Lower lobe of right lung (tissue), 2 donors: ENCODE measurements at regions not wholly inside any gene's neighbourhood (a gene's known extent, or its start where the extent isn't known, plus 50 kb on each side); places are given as distances from the start of the nearest gene placed in this dataset.
A peak's percentile ranks its signal among the peaks of the same experiment; 100 is the strongest.

ENCODE experiments used
- ATAC-seq, 2 donors: fragments of 200-7000 bp; cut with Tn5 transposase; one replicate each; pipeline ENCODE4 v1.9.1; 2020 to 2022; ENCODE audit warnings: mild to moderate bottlenecking in 2 of 2, moderate library complexity in 2 of 2
- DNase-seq: peaks from one replicate; pipeline ENCODE4 v3.0.0-alpha.2; 2020
- H3K27ac ChIP-seq: fragments of 200-600 bp; one replicate; pipeline ENCODE4 v1.8.0; 2022
- H3K27me3 ChIP-seq: fragments of 200-600 bp; one replicate; pipeline ENCODE4 v1.8.0; 2022; ENCODE audit warnings: low read depth
- H3K36me3 ChIP-seq: fragments of 200-600 bp; one replicate; pipeline ENCODE4 v1.8.0; 2022; ENCODE audit warnings: mild to moderate bottlenecking
- H3K4me1 ChIP-seq: fragments of 200-600 bp; one replicate; pipeline ENCODE4 v1.8.0; 2022
- H3K4me3 ChIP-seq: fragments of 200-600 bp; one replicate; pipeline ENCODE4 v1.8.0; 2022; ENCODE audit warnings: mild to moderate bottlenecking
- H3K9me3 ChIP-seq: fragments of 200-600 bp; one replicate; pipeline ENCODE4 v1.8.0; 2022
- CTCF ChIP-seq: fragments of 200-600 bp; IDR thresholded peaks from one replicate; pipeline ENCODE4 v1.8.0; 2022; ENCODE audit warnings: antibody characterized with exemption, mild to moderate bottlenecking
- intact Hi-C: fragments of 100-400 bp; cut with DNase I; formaldehyde crosslinking; loops from one replicate; pipeline ENCODE4 v1.11.0; 2022
- donor health status: DM: no; HTN: yes; CAD: no; lungs with severe emphysema.

GRCh38 chr17:33680472-33680871 lies 387.4 kb upstream of the ASIC2 start:
- no peak for DNase-seq
- no peak for TF ChIP-seq CTCF
- H3K27me3 ChIP-seq: no peaks in the 10 kb centered on the region
- H3K4me3 ChIP-seq: no peak overlapping the region
- no peaks in the 10 kb centered on the region for H3K4me1 ChIP-seq
- no peaks in the 10 kb centered on the region for H3K9me3 ChIP-seq
- H3K36me3 ChIP-seq: no peaks in the 10 kb centered on the region
- no peak overlapping the region for H3K27ac ChIP-seq
- intact Hi-C loops: no loop called here
- ATAC-seq: no peak

GRCh38 chr17:33682599-33682998 lies 389.5 kb upstream of the ASIC2 start:
- no peaks in the 10 kb centered on the region for H3K36me3 ChIP-seq
- H3K4me3 ChIP-seq: no peak overlapping the region
- ATAC-seq (no peak), DNase-seq (no peak)
- intact Hi-C loops: no loop called here
- H3K27me3 ChIP-seq: no peaks in the 10 kb centered on the region
- no peak for TF ChIP-seq CTCF
- H3K9me3 ChIP-seq: no peaks in the 10 kb centered on the region
- H3K4me1 ChIP-seq: no peaks in the 10 kb centered on the region
- H3K27ac ChIP-seq: no peak overlapping the region

GRCh38 chr17:33684735-33685134 lies 391.6 kb upstream of the ASIC2 start:
- Histone ChIP-seq H3K27ac (no peak overlapping the region), H3K36me3 (no peaks in the 10 kb centered on the region), H3K4me1 (no peaks in the 10 kb centered on the region), H3K4me3 (no peak overlapping the region), H3K9me3 (no peaks in the 10 kb centered on the region), H3K27me3 (no peaks in the 10 kb centered on the region)
- DNase-seq: no peak
- ATAC-seq: no peak
- intact Hi-C loops: no loop called here
- no peak for TF ChIP-seq CTCF

GRCh38 chr17:33686171-33686570 lies 393.1 kb upstream of the ASIC2 start:
- H3K36me3 ChIP-seq: no peaks in the 10 kb centered on the region
- H3K27ac ChIP-seq: no peak overlapping the region
- H3K27me3 ChIP-seq: no peaks in the 10 kb centered on the region
- DNase-seq: no peak
- TF ChIP-seq CTCF: peak; percentile 22
- no peaks in the 10 kb centered on the region for H3K9me3 ChIP-seq
- H3K4me1 ChIP-seq: no peaks in the 10 kb centered on the region
- intact Hi-C loops: no loop called here
- no peak overlapping the region for H3K4me3 ChIP-seq
- no peak for ATAC-seq

GRCh38 chr17:33687831-33688230 lies 394.7 kb upstream of the ASIC2 start:
- ATAC-seq (no peak), DNase-seq (no peak)
- H3K4me3 ChIP-seq: no peak overlapping the region
- no peaks in the 10 kb centered on the region for H3K36me3 ChIP-seq
- no peaks in the 10 kb centered on the region for H3K9me3 ChIP-seq
- intact Hi-C loops: no loop called here
- TF ChIP-seq CTCF: no peak
- H3K27me3 ChIP-seq: no peaks in the 10 kb centered on the region
- no peak overlapping the region for H3K27ac ChIP-seq
- H3K4me1 ChIP-seq: no peaks in the 10 kb centered on the region

- Histone ChIP-seq H3K27ac (no peak overlapping the region), H3K9me3 (no peaks in the 10 kb centered on the region), H3K4me1 (no peaks in the 10 kb centered on the region), H3K27me3 (no peaks in the 10 kb centered on the region), H3K4me3 (no peak overlapping the region), H3K36me3 (no peaks in the 10 kb centered on the region)
- intact Hi-C loops: no loop called here
- DNase-seq: no peak
- no peak for TF ChIP-seq CTCF
- ATAC-seq: no peak
These were observed 395.7 kb upstream of the ASIC2 start for GRCh38 chr17:33688771-33689170.
